ENCODE measurements at regions not wholly inside any gene's neighbourhood (a gene's known extent, or its start where the extent isn't known, plus 50 kb on each side); places are given as distances from the start of the nearest gene placed in this dataset.
"Not testable (repeated sequence)": the region's sequence is repeated elsewhere in the genome, so short reads cannot be mapped to it uniquely, and the experiment has no call there.

DNA sequence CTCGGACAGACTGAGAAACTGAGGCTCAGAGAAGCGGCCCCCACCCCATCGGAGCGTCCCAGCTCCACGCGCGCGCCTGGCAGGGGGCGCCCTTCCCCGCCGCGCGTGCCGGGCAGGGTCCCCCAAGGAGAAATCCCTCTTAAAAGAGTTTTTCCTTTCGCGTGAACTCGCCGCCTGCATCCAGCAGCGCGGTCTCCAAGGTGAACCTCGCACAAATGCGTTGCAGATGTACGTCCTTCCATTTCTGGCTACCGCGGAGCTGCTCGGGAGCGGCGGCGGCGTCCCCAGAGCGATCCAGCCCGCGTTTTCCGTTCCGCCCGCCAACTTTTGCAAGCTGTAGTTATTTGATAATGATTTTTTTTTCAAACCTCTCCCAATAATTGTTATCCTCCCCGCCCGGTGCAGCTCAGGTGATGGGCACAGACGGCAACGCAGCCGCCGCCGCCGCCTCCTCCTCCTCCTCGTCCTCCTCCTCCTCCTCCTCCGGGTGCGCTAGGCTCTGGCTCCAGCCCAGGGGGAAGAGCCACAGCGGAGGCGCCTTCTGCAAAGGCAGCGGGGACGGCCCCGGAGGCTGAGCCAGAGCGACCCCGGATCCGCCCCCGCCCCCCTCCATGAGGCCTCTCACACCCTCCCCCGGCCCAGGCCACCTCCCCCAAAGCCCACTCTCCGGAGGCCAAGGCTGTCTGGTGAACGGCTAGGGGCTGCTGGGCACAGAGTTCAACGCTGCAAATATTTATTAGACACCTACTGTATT, 74.0 kb upstream of the CUX1 start:
- no peak for DNase-seq (ENCODE audit: low read depth)

DNA sequence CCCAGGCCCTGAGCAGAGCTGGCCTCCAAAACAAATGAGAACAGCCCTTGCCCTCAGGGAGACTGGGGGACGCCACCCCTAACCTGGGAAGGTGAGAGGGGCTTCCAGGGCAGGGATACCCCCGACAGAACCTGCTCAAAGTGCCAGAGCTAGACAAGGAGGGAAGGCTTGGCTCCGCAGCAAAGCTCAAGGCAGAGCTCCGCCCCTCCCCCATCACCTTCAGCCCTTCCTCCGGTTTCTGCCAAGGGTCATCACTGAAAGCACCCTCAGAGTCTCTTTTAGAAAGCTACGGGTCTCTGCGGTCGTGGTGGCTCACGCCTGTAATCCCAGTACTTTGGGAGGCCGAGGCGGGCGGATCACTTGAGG, 73.4 kb upstream of the CUX1 start:
- no peak for DNase-seq (ENCODE audit: low read depth)

DNA sequence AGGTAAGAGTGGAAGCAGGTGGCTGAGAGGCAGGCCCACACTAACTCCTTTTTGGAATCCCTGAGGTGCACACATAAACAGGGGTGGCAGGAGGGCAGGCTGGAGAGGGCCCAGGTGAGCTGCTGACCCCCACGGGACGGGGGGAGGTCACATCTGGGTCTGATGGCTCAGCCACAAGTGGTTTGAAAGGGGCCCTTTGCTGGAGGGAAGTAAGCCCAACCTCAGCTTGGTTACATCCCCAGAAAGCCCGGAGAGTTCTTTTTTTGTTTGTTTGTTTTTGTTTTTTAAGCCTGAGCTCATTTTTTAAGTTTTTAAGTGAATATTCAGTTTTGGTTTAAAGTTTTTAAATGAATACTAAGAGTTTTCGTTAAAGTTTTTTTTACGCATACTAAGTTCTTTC, 72.8 kb upstream of the CUX1 start:
- DNase-seq (ENCODE audit: low read depth): no peak

DNA sequence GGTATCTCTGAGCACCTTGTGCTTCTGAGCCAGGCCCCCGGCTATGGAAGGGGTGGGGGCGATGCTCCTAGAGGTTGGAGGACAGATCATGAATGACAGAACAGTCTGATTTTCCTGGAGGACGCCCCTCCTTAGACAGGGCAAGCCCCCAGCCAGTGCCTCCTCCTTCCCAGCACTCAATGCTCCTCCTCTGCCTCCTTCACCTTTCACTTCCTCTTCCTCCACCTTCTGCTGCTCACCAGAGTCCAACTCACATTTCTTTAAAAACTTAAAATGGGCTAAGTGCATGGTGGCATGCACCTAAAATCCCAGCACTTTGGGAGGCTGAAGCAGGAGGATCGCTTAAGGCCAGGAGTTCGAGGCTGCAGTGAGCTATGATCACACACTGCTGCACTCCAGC, 71.1 kb upstream of the CUX1 start:
- no peak for DNase-seq (ENCODE audit: low read depth)

DNA sequence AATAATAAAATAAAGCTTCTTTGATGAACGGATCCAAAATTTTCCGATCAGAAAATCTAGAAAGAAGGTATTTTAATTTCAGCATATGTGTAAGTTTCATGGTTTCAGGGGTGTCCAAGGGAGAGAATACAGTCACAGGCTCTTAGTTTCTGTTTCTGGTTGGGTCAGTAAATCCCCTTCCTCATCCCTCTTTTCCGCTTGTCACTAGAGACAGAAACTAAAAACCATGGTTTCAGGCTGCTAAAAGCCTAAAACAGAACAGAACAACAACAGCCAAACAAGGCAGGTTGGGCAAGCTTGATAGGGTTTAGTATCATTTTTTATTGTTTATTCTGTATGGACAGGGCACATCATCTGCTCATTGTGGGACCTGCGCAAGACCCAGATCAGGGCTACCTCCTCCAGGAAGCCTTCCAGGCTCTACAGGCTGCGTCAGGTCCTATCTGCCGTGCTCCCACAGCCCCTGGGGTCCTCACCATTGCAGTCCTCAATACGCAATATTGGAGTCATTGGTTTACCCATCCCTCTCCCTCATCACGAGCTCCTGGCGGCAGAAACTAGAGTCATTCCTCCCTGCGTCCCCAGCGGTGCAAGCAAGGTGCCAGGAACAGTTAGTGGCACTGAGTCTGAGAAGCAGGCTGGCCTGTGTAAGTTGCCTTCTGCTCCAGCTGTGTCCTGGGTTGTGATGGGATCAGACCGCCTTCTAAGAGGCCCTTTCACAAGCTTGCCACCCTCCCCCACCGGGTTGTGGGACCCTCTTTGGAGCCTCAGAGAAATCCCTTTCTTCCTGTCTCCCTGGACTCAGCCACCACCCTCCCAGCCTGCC, 70.2 kb upstream of the CUX1 start:
- no peak for DNase-seq (ENCODE audit: low read depth)

DNA sequence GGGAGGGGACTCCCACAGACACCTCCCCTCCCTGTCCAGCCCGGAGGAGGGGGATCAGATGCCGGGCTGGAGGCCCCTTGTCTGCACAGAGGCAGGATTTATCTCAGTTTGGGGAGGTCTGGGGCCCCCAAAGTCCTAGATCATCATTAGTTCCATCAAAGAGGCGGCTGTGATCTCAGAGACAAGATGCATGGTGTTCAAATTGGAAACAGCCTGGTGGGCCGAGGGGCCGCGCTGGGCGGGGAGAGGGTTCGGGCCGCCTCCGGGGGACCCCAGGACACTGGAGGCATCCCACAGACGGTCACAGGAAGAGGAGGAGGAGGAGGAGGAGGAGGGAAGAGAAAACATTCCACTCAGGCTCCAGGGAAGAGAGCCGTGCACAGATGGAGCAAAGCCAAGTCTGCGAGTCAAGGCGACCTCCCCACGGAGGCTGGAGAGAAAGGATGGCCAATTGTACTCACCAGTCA, 69.5 kb upstream of the CUX1 start:
- no peak for DNase-seq (ENCODE audit: low read depth)

DNA sequence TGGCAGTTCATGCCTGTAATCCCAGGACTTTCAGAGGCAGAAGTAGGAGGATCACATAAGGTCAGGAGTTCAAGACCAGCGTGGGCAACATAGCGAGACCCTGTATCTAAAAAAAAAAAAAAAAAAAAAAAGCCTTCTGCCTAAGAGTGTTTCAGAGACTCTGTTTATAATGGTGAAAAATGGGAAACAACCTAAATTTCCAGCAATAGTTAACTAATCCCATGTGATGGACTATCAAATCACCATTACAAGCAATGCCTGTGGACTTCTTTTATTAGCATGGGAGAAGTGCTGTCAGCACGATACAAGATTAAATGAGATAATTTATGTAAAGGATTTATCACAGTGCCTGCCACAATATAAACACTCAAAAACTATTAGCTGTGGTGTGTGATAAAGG, 67.5 kb upstream of the CUX1 start:
- DNase-seq (ENCODE audit: low read depth): no peak

DNA sequence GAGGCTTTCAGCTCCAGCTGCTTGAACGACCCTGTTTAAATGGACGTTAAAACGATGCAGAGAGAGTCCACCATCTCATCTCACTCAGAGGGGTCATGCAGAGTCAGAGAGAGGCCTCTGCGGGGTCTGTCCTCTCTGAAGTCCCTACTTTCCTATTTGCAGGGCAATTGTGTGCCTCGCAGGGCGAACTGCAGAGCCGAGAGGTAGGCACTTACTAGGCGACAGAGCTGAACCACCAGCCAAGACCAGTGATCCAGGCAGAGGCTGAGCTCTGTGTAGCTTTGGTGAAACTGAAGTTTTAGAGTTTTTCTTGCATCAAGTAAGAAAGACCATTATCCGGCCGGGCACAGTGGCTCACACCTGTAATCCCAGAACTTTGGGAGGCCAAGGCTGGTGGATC, 64.1 kb upstream of the CUX1 start:
- no peak for DNase-seq (ENCODE audit: low read depth)

DNA sequence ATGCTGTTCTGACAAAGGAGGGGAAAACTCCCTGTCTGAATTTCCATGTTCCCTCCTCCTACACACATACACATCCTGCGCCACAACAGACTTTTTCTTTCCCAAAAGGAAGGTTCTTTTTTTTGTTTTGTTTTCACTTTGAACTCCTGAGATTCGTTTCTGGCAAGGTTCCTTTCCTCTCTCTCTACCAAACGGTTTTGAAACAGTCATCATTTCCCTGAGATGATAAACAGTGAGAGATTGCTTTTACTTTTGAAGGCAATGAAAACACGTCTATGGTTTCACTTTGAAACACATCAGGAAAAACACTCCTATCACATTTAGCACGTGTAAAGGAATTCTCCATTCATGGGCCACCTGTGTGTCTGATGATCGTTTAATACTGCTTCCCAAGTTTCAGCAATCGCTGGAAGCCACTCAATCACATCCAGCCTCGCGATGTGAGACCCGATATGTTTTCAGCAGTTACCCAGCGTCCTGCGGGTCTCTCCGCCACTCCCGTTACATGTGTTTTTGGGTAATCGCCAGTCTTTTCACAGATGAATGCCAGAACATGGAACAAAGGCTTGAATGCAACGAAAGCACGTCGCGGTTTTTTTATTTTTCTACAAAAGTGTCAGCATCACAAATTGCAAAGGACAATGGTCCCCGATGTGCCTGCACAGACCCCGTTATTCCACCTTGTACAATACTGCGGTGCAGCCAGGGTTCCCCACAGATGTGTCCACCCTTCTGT, 62.8 kb upstream of the CUX1 start:
- DNase-seq (ENCODE audit: low read depth): peak; percentile 23

DNA sequence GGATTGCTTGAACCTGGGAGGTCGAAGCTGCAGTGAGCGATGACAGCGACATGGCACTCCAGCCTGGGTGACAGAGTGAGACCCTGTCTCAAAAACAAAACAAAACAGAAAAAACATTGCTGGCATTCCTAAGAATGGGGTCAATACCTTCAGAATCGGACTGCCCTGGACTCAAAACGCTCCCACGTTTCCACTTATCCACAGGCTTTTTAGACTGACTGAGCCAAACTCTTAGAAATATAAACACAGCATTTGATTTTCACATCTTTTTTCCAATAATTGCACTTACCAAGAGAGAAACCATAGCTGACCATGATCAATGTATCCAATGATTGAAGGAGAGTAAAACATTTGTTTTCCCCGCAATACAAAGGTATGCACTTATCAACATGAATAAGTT, 59.5 kb upstream of the CUX1 start:
- no peak for DNase-seq (ENCODE audit: low read depth)

DNA sequence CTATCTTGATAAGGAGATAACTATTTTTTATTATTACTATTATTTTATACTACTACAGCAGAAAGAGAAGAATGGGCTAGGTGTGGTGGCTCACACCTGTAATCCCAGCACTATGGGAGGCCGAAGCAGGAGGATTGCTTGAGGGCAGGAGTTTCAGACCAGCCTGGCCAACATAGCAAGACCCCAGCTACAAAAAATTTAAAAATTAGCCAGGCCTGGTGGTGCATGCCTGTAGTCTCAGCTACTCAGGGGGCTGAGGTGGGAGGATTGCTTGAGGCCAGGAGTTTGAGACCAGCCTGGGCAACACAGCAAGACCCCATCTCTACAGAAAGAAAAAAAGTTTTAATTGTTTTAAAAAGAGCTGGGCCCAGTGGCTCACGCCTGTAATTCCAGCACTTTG, 58.9 kb upstream of the CUX1 start:
- DNase-seq (ENCODE audit: low read depth): not testable (repeated sequence)

DNA sequence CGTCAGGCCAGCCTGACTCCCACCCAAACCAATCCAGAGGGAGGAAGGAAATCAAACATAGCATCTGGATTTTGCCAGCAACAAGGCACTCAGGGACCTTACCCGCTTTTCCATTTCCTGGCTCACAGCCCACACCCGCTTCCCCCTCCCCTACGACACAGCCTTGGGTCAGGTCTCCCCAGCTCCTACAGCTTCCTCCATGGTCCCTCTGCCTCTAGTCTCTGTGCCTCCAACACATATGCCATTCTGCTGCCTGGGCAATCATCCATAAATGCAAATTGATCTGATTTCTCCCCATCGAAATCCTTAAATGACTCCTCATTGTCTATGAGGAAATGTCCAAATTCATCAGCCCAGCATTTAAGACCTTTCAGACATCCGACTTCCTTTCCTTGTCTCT, 53.2 kb upstream of the CUX1 start:
- no peak for DNase-seq (ENCODE audit: low read depth)

DNA sequence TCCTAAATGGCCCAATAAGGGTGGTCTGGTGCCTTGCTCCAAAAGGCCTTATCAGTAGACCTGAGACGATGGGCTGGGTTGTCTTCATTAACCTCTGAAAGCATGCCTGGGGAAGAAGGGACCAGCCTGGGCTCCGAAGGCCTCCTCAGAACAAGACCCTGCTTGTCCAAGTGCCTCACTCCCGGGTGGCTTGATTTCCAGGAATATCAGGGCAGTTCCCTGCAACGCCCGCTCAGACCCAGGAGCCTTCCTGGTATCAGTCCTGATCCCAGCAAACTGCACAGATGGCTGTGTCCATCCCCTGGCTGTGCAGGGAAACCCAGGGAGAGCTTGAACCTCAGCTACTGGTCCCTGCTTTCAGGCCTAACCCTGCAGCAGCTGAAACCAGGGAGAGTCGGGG, 49.9 kb upstream of the CUX1 start:
- no peak for DNase-seq (ENCODE audit: low read depth)
